Mesendoderm (in vitro differentiated cells): ENCODE measurements at regions not wholly inside any gene's neighbourhood (a gene's known extent, or its start where the extent isn't known, plus 50 kb on each side); places are given as distances from the start of the nearest gene placed in this dataset.

ENCODE experiments used
- DNase-seq: peaks from one replicate; pipeline ENCODE4 v3.0.0; 2013
- H2AK5ac ChIP-seq: 2 replicates; pipeline ENCODE4 v1.6.1; 2013; ENCODE audit warnings: low read length, inconsistent platforms
- H2BK120ac ChIP-seq: 2 replicates; pipeline ENCODE4 v1.6.1; 2013; ENCODE audit warnings: low read depth, mild to moderate bottlenecking, low read length, moderate library complexity, mixed read lengths
- H2BK15ac ChIP-seq: replicated peaks from 2 replicates; pipeline ENCODE4 v1.6.1; 2013; ENCODE audit warnings: low read depth, mild to moderate bottlenecking, moderate library complexity
- H2BK5ac ChIP-seq: 2 replicates; pipeline ENCODE4 v1.6.1; 2013; ENCODE audit warnings: low read length, inconsistent platforms
- H3K18ac ChIP-seq: 2 replicates; pipeline ENCODE4 v1.6.1; 2013; ENCODE audit warnings: mild to moderate bottlenecking, low read length, mixed read lengths
- H3K23ac ChIP-seq: one replicate; pipeline ENCODE4 v1.6.1; 2013; ENCODE audit warnings: low read length
- H3K27ac ChIP-seq: 2 replicates; pipeline ENCODE4 v1.5.1; 2013; ENCODE audit warnings: low read depth, mild to moderate bottlenecking, inconsistent platforms, low read length, moderate library complexity
- H3K27me3 ChIP-seq: 2 replicates; pipeline ENCODE4 v1.6.1; 2013; ENCODE audit warnings: low read length, control low read depth, mild to moderate bottlenecking, inconsistent platforms; ENCODE audit not compliant: insufficient read depth, poor library complexity
- H3K36me3 ChIP-seq: 2 replicates; pipeline ENCODE4 v1.6.1; 2013; ENCODE audit warnings: low read length, inconsistent platforms; ENCODE audit not compliant: control insufficient read depth, insufficient read depth
- H3K4ac ChIP-seq: one replicate; pipeline ENCODE4 v1.6.1; 2013; ENCODE audit warnings: low read depth, mild to moderate bottlenecking, low read length, moderate library complexity
- H3K4me1 ChIP-seq: 2 replicates; pipeline ENCODE4 v1.6.1; 2013; ENCODE audit warnings: low read depth, low read length, inconsistent platforms; ENCODE audit not compliant: control insufficient read depth
- H3K4me2 ChIP-seq: 2 replicates; pipeline ENCODE4 v1.6.1; 2013; ENCODE audit warnings: low read length
- H3K4me3 ChIP-seq: 2 replicates; pipeline ENCODE4 v1.5.1; 2013; ENCODE audit warnings: mild to moderate bottlenecking, low read length
- H3K56ac ChIP-seq: one replicate; pipeline ENCODE4 v1.6.1; 2013; ENCODE audit warnings: low read length
- H3K79me1 ChIP-seq: 2 replicates; pipeline ENCODE4 v1.6.1; 2013; ENCODE audit warnings: low read length, inconsistent platforms
- H3K79me2 ChIP-seq: 2 replicates; pipeline ENCODE4 v1.6.1; 2013; ENCODE audit warnings: mild to moderate bottlenecking, low read length; ENCODE audit not compliant: control insufficient read depth, insufficient read depth
- H3K9ac ChIP-seq: 2 replicates; pipeline ENCODE4 v1.6.1; 2013; ENCODE audit warnings: low read length, inconsistent platforms
- H4K5ac ChIP-seq: one replicate; pipeline ENCODE4 v1.6.1; 2013; ENCODE audit warnings: low read length
- H4K8ac ChIP-seq: one replicate; pipeline ENCODE4 v1.6.1; 2013; ENCODE audit warnings: low read depth, mild to moderate bottlenecking, control low read depth, low read length, moderate library complexity
- WGBS: extraction: QIAGEN DNeasy Blood & Tissue Kit; methylation state at CpG from one replicate; pipeline ENCODE4 v1.1.7; 2013; ENCODE audit warnings: low lambda C conversion rate, missing lambda C conversion rate; ENCODE audit not compliant: insufficient coverage; ENCODE audit errors: extremely low coverage; 5-methylcytosine and 5-hydroxymethylcytosine counted together

GRCh38 chr14:71314717-71315116 is 407.5 kb downstream of the PCNX1 start:
- H3K79me1 ChIP-seq, result no peaks in the 10 kb centered on the region

GRCh38 chr14:71317385-71318096 is 410.3 kb downstream of the PCNX1 start:
- no CpG with 5 or more reads among the region's 4 CpGs for WGBS

More at GRCh38 chr14:71314717-71315116, 407.5 kb downstream of the PCNX1 start:
- Histone ChIP-seq H3K4me2 (no peak overlapping the region), H3K36me3 (no peaks in the 10 kb centered on the region), H3K79me2 (no peaks in the 10 kb centered on the region), H3K4me3 (no peak overlapping the region), H4K5ac (no peak overlapping the region), H4K8ac (no peak overlapping the region), H3K4ac (no peak overlapping the region), H3K56ac (no peak overlapping the region), H3K18ac (no peak overlapping the region), H2BK5ac (no peak overlapping the region), H3K9ac (no peak overlapping the region), H2AK5ac (no peak overlapping the region), H2BK120ac (no peak overlapping the region), H3K27me3 (no peaks in the 10 kb centered on the region), H2BK15ac (no peak overlapping the region), H3K23ac (no peak overlapping the region), H3K4me1 (no peaks in the 10 kb centered on the region), H3K27ac (no peak overlapping the region)
- peak; percentile 26 for DNase-seq
- no CpG with 5 or more reads among the region's 2 CpGs for WGBS

GRCh38 chr14:71318097-71318459 is 410.8 kb downstream of the PCNX1 start:
- Histone ChIP-seq H2AK5ac (no peak overlapping the region), H3K27me3 (no peaks in the 10 kb centered on the region), H3K23ac (no peak overlapping the region), H3K56ac (no peak overlapping the region), H3K9ac (no peak overlapping the region), H3K18ac (no peak overlapping the region), H2BK15ac (no peak overlapping the region), H3K79me2 (peaks cover 4% of the 10 kb centered on the region), H3K36me3 (no peaks in the 10 kb centered on the region), H2BK5ac (no peak overlapping the region), H3K27ac (no peak overlapping the region), H3K4me3 (no peak overlapping the region), H3K79me1 (no peaks in the 10 kb centered on the region), H2BK120ac (no peak overlapping the region), H3K4me2 (no peak overlapping the region), H4K5ac (no peak overlapping the region), H3K4me1 (peaks cover 2% of the 10 kb centered on the region), H3K4ac (no peak overlapping the region), H4K8ac (no peak overlapping the region)
- no peak for DNase-seq
- no CpG with 5 or more reads among the region's 2 CpGs for WGBS

More at GRCh38 chr14:71317385-71318096, 410.3 kb downstream of the PCNX1 start:
- Histone ChIP-seq H3K36me3 (no peaks in the 10 kb centered on the region), H3K4ac (no peak overlapping the region), H3K4me1 (no peaks in the 10 kb centered on the region), H3K4me3 (no peak overlapping the region), H3K27ac (no peak overlapping the region), H2BK15ac (no peak overlapping the region), H4K8ac (no peak overlapping the region), H3K79me2 (no peaks in the 10 kb centered on the region), H3K56ac (no peak overlapping the region), H3K4me2 (no peak overlapping the region), H3K9ac (no peak overlapping the region), H3K79me1 (no peaks in the 10 kb centered on the region), H2BK120ac (no peak overlapping the region), H3K23ac (no peak overlapping the region), H2AK5ac (no peak overlapping the region), H4K5ac (peak overlapping the region; percentile 40), H3K27me3 (no peaks in the 10 kb centered on the region), H2BK5ac (no peak overlapping the region), H3K18ac (no peak overlapping the region)
- no peak for DNase-seq

GRCh38 chr14:71319666-71320065 is 412.4 kb downstream of the PCNX1 start:
- Histone ChIP-seq H4K5ac (no peak overlapping the region), H3K23ac (no peak overlapping the region), H3K27ac (no peak overlapping the region), H3K9ac (peak overlapping the region; percentile 55), H3K56ac (peak overlapping the region; percentile 65), H3K4me3 (peak overlapping the region; percentile 65), H2BK15ac (no peak overlapping the region), H3K27me3 (no peaks in the 10 kb centered on the region), H2BK5ac (no peak overlapping the region), H4K8ac (no peak overlapping the region), H3K4me1 (peaks cover 2% of the 10 kb centered on the region), H3K18ac (no peak overlapping the region), H3K4me2 (peak overlapping the region; percentile 83), H2AK5ac (no peak overlapping the region), H2BK120ac (no peak overlapping the region), H3K79me2 (peaks cover 14% of the 10 kb centered on the region), H3K79me1 (no peaks in the 10 kb centered on the region), H3K36me3 (no peaks in the 10 kb centered on the region), H3K4ac (no peak overlapping the region)
- DNase-seq, result peak; percentile 53
- no CpG with 5 or more reads among the region's 5 CpGs for WGBS

- Histone ChIP-seq H3K27ac (peak within 1 kb of the TSS; percentile 98), H4K5ac (no peak within 1 kb of the TSS), H4K8ac (peak within 1 kb of the TSS; percentile 87), H2BK120ac (peak within 1 kb of the TSS; percentile 52), H3K79me2 (peaks cover 17% of the 10 kb centered on the region), H3K56ac (peak within 1 kb of the TSS; percentile 83), H3K9ac (peak within 1 kb of the TSS; percentile 72), H3K18ac (peak within 1 kb of the TSS; percentile 99), H3K4me1 (peaks cover 3% of the 10 kb centered on the region), H3K27me3 (no peaks in the 10 kb centered on the region), H3K4me3 (peak within 1 kb of the TSS; percentile 66), H2BK15ac (peak within 1 kb of the TSS; percentile 65), H3K36me3 (no peaks in the 10 kb centered on the region), H3K23ac (no peak within 1 kb of the TSS), H3K4ac (peak within 1 kb of the TSS; percentile 89), H2BK5ac (peak within 1 kb of the TSS; percentile 57), H2AK5ac (no peak within 1 kb of the TSS), H3K4me2 (peak within 1 kb of the TSS; percentile 83), H3K79me1 (no peaks in the 10 kb centered on the region)
- DNase-seq, result peak; percentile 100
- WGBS, result no CpG with 5 or more reads among the region's 52 CpGs
Observed at GRCh38 chr14:71320107-71320733, 413.0 kb downstream of the PCNX1 start, which contains the start of gene SIPA1L1. SIPA1L1 (plus strand) TSS chr14:71320476.
